AG04449 (cell line): ENCODE measurements at regions not wholly inside any gene's neighbourhood (a gene's known extent, or its start where the extent isn't known, plus 50 kb on each side); places are given as distances from the start of the nearest gene placed in this dataset.
"Not testable (repeated sequence)": the region's sequence is repeated elsewhere in the genome, so short reads cannot be mapped to it uniquely, and the experiment has no call there.

Experiments used
- CTCF ChIA-PET: fragments of 350-600 bp; formaldehyde crosslinking; extraction: SDS; loops from one replicate; lab custom pipeline; 2021; ENCODE audit warnings: antibody characterized with exemption; lab: Yijun Ruan, JAX
- POLR2A ChIA-PET: fragments of 400-600, 350-600 bp; formaldehyde crosslinking; extraction: SDS; loops from one replicate; lab custom pipeline; 2020; ENCODE audit warnings: antibody characterized with exemption, inconsistent platforms; lab: Yijun Ruan, JAX
- DNase-seq: peaks from one replicate; pipeline ENCODE4 v3.0.0-alpha.2; 2010; ENCODE audit warnings: low read depth, low spot score
- H3K4me3 ChIP-seq: 2 replicates; pipeline ENCODE4 v1.5.1; 2011; ENCODE audit warnings: low read depth, mild to moderate bottlenecking, control low read depth, low read length
- TF ChIP-seq, protein P1 (sequence below): IDR thresholded peaks from one replicate; pipeline ENCODE4 v1.5.1; 2011; ENCODE audit warnings: mild to moderate bottlenecking, moderate library complexity, low read length, control low read depth, inconsistent platforms; ENCODE audit not compliant: insufficient read depth; ENCODE audit errors: missing control alignments

DNA sequence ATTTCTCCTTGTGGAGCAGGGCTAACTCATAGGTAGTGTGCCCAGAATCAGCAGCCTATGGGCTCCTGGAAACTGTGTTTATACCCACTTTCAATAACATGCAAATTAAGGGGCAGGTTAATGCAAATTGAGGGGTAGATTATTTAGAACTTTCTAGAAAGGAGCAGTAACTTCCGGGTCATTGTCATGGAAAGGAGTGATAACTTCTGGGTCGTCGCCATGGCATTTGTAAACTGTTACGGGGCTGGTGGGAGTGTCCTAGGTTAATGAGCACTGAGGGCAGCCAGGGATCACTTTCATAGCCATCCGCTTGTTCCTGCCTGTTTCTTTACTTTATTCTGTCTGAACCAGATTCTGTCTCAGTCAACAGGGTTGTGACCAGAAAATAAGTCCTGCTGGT is 143.3 kb upstream of the RFLNA start:
- TF ChIP-seq, protein P1, sequence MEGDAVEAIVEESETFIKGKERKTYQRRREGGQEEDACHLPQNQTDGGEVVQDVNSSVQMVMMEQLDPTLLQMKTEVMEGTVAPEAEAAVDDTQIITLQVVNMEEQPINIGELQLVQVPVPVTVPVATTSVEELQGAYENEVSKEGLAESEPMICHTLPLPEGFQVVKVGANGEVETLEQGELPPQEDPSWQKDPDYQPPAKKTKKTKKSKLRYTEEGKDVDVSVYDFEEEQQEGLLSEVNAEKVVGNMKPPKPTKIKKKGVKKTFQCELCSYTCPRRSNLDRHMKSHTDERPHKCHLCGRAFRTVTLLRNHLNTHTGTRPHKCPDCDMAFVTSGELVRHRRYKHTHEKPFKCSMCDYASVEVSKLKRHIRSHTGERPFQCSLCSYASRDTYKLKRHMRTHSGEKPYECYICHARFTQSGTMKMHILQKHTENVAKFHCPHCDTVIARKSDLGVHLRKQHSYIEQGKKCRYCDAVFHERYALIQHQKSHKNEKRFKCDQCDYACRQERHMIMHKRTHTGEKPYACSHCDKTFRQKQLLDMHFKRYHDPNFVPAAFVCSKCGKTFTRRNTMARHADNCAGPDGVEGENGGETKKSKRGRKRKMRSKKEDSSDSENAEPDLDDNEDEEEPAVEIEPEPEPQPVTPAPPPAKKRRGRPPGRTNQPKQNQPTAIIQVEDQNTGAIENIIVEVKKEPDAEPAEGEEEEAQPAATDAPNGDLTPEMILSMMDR = no peak
- ChIA-PET CTCF (no interaction called here), POLR2A (no interaction called here)
- H3K4me3 ChIP-seq = no peak overlapping the region
- no peak for DNase-seq

DNA sequence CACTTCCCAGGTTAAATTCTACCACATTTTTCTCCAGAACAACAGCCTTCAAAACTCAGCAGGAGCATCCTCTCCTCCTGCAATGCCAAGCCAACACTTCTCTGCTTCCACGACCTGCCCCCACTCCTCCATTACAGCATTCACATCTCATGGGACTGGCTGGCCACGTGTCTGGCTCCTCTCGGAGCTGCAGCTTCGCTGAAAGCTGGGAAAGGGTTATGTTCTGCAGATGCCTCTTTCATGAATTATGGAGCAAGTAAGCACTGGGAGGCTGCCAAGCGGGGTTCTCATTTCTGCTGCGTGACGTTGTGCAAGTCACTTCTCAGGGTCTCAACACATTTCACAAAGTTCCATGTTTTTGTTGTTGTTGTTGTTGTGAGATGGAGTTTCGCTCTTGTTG is 142.2 kb upstream of the RFLNA start:
- ChIA-PET POLR2A (no interaction called here), CTCF (no interaction called here)
- no peak for DNase-seq
- TF ChIP-seq, protein P1 = no peak
- no peak overlapping the region for H3K4me3 ChIP-seq

- no peak overlapping the region for H3K4me3 ChIP-seq
- POLR2A ChIA-PET = no interaction called here
- TF ChIP-seq, protein P1 = no peak
- no peak for DNase-seq
- CTCF ChIA-PET = no interaction called here
Observed at GRCh38 chr12:124153392-124153791, 141.5 kb upstream of the RFLNA start.

- no peak overlapping the region for H3K4me3 ChIP-seq
- no peak for DNase-seq
- POLR2A ChIA-PET = no interaction called here
- TF ChIP-seq, protein P1 = no peak
- CTCF ChIA-PET = interaction anchor here (1.3 kb wide), 1 partner anchor 164 kb away, joined by 4 read pairs; no protein-coding TSS in a partner anchor
Observed at GRCh38 chr12:124157406-124157805, 137.5 kb upstream of the RFLNA start.

GRCh38 chr12:124159655-124160054 is 135.2 kb upstream of the RFLNA start:
- TF ChIP-seq, protein P1 = no peak
- ChIA-PET CTCF (no interaction called here), POLR2A (no interaction called here)
- no peak overlapping the region for H3K4me3 ChIP-seq
- no peak for DNase-seq

GRCh38 chr12:124160097-124160756 is 134.7 kb upstream of the RFLNA start:
- TF ChIP-seq, protein P1 = no peak
- H3K4me3 ChIP-seq = no peak overlapping the region
- POLR2A ChIA-PET = no interaction called here
- CTCF ChIA-PET = no interaction called here
- no peak for DNase-seq

GRCh38 chr12:124161402-124161801 is 133.5 kb upstream of the RFLNA start:
- DNase-seq, H3K4me3 ChIP-seq, CTCF ChIA-PET, POLR2A ChIA-PET: not testable (repeated sequence)
